H1 (cell line): ENCODE measurements at regions not wholly inside any gene's neighbourhood (a gene's known extent, or its start where the extent isn't known, plus 50 kb on each side); places are given as distances from the start of the nearest gene placed in this dataset.

Experiments
- CTCF ChIA-PET: fragments of 300-600 bp; sonication (Branson Sonifier 250); formaldehyde crosslinking; loops from one replicate; lab custom pipeline; 2021; ENCODE audit not compliant: partially characterized antibody; lab: Charles Lee
- POLR2A ChIA-PET: fragments of 300-600 bp; sonication (Branson Sonifier 250); formaldehyde crosslinking; loops from one replicate; lab custom pipeline; 2021; ENCODE audit warnings: inconsistent platforms; ENCODE audit not compliant: partially characterized antibody; lab: Charles Lee
- DNase-seq, 2 experiments: peaks; one replicate each; pipeline versions ENCODE4 v3.0.0 to v3.0.0-alpha.2; 2010 to 2022; ENCODE audit warnings: low spot score in 2 of 2, low read depth in 1 of 2, mixed read lengths in 1 of 2
- FAIRE-seq: peaks from 2 replicates; lab custom pipeline; 2011; peaks lifted over from hg19 to GRCh38; lab: Jason Lieb, UNC
- H2AFZ ChIP-seq: 2 replicates; pipeline ENCODE4 v1.8.1; 2012; ENCODE audit warnings: low read length, inconsistent platforms
- H2AK5ac ChIP-seq: 2 replicates; pipeline ENCODE4 v1.6.1; 2013; ENCODE audit warnings: low read depth, low read length
- H2BK120ac ChIP-seq: replicated peaks from 2 replicates; pipeline ENCODE3; 2013; ENCODE audit warnings: low read depth, low read length, inconsistent platforms
- H2BK12ac ChIP-seq: 2 replicates; pipeline ENCODE4 v1.6.1; 2013; ENCODE audit warnings: low read depth, low read length
- H2BK15ac ChIP-seq: 2 replicates; pipeline ENCODE4 v1.6.1; 2013; ENCODE audit warnings: low read length
- H2BK20ac ChIP-seq: 2 replicates; pipeline ENCODE4 v1.6.1; 2013; ENCODE audit warnings: low read length
- H2BK5ac ChIP-seq: 2 replicates; pipeline ENCODE4 v1.6.1; 2013; ENCODE audit warnings: low read depth, low read length
- H3K14ac ChIP-seq: 2 replicates; pipeline ENCODE4 v1.6.1; 2013; ENCODE audit warnings: inconsistent platforms; ENCODE audit not compliant: insufficient read length
- H3K18ac ChIP-seq: 2 replicates; pipeline ENCODE4 v1.6.1; 2013; ENCODE audit warnings: low read length; ENCODE audit errors: extremely low read depth
- H3K23ac ChIP-seq: 2 replicates; pipeline ENCODE4 v1.6.1; 2013; ENCODE audit warnings: inconsistent platforms; ENCODE audit not compliant: insufficient read length
- H3K23me2 ChIP-seq: 2 replicates; pipeline ENCODE4 v1.6.1; 2013; ENCODE audit warnings: low read depth, low read length
- H3K27ac ChIP-seq: 2 replicates; pipeline ENCODE4 v1.6.1; 2011; ENCODE audit warnings: low read depth, low read length, inconsistent platforms
- H3K27me3 ChIP-seq, 4 experiments: replicated peaks in 1 of 4; 1 replicate in 1 of 4; 2 replicates in 3 of 4; pipeline versions ENCODE4 v1.6.1 to v1.8.1; 2011 to 2013; ENCODE audit warnings: low read length in 3 of 4, mild to moderate bottlenecking in 3 of 4, inconsistent platforms in 2 of 4, mixed read lengths in 2 of 4, moderate library complexity in 1 of 4; ENCODE audit not compliant: control insufficient read depth in 3 of 4, insufficient read depth in 3 of 4; ENCODE audit errors: extremely low read depth in 1 of 4
- H3K36me3 ChIP-seq, 4 experiments: 2 replicates each; pipeline versions ENCODE4 v1.6.1 to v1.8.1; 2011 to 2013; ENCODE audit warnings: mild to moderate bottlenecking in 4 of 4, low read length in 3 of 4, moderate library complexity in 2 of 4, control low read depth in 1 of 4, inconsistent platforms in 1 of 4; ENCODE audit not compliant: insufficient read depth in 4 of 4, control insufficient read depth in 2 of 4
- H3K4ac ChIP-seq: replicated peaks from 2 replicates; pipeline ENCODE3; 2013; ENCODE audit warnings: low read length, low read depth, mixed read lengths, inconsistent platforms; ENCODE audit not compliant: insufficient read length
- H3K4me1 ChIP-seq, 4 experiments: replicated peaks in 1 of 4; 1 replicate in 1 of 4; 2 replicates in 3 of 4; pipeline versions ENCODE4 v1.6.1 to v1.8.1; 2011 to 2013; ENCODE audit warnings: low read length in 3 of 4, inconsistent platforms in 2 of 4, mixed read lengths in 1 of 4; ENCODE audit not compliant: insufficient read depth in 4 of 4, control insufficient read depth in 3 of 4
- H3K4me2 ChIP-seq, 2 experiments: 2 replicates each; pipeline versions ENCODE4 v1.6.1 to v1.8.1; 2011 to 2013; ENCODE audit warnings: low read depth in 2 of 2, low read length in 2 of 2, control low read depth in 1 of 2, inconsistent platforms in 1 of 2, mild to moderate bottlenecking in 1 of 2; ENCODE audit not compliant: insufficient read depth in 1 of 2
- H3K4me3 ChIP-seq, 4 experiments: fragments of 200-600, 300-600 bp in 1 of 4; sonication (generic), shearing (Covaris generic), sonication (Bioruptor Twin) in 1 of 4; 2 replicates each; pipeline versions ENCODE4 v1.5.1 to v1.8.1; 2011 to 2016; ENCODE audit warnings: low read length in 4 of 4, low read depth in 3 of 4, control low read depth in 2 of 4, inconsistent platforms in 2 of 4, mild to moderate bottlenecking in 2 of 4, mixed read lengths in 1 of 4, moderate library complexity in 1 of 4; ENCODE audit not compliant: insufficient read depth in 2 of 4; ENCODE audit errors: extremely low read depth in 1 of 4
- H3K56ac ChIP-seq: replicated peaks from 2 replicates; pipeline ENCODE3; 2013; ENCODE audit warnings: low read depth, mild to moderate bottlenecking, mixed read lengths, low read length, inconsistent platforms; ENCODE audit not compliant: insufficient read length
- H3K79me1 ChIP-seq: 2 replicates; pipeline ENCODE4 v1.6.1; 2013; ENCODE audit warnings: low read depth, low read length, control low read depth
- H3K79me2 ChIP-seq, 2 experiments: 2 replicates each; pipeline versions ENCODE4 v1.6.1 to v1.8.1; 2012 to 2013; ENCODE audit warnings: low read length in 2 of 2, mild to moderate bottlenecking in 2 of 2, inconsistent platforms in 1 of 2; ENCODE audit not compliant: insufficient read depth in 2 of 2, control insufficient read depth in 1 of 2
- H3K9ac ChIP-seq, 4 experiments: replicated peaks in 1 of 4; 1 replicate in 1 of 4; 2 replicates in 3 of 4; pipeline versions ENCODE4 v1.6.1 to v1.8.1; 2011 to 2013; ENCODE audit warnings: low read depth in 3 of 4, low read length in 3 of 4, control low read depth in 2 of 4, mild to moderate bottlenecking in 2 of 4, moderate library complexity in 2 of 4, inconsistent platforms in 1 of 4; ENCODE audit errors: extremely low read depth in 1 of 4
- H3K9me3 ChIP-seq, 2 experiments: 2 replicates each; pipeline versions ENCODE4 v1.6.1 to v1.8.1; 2012 to 2013; ENCODE audit warnings: mild to moderate bottlenecking in 2 of 2, moderate library complexity in 2 of 2, control low read depth in 1 of 2, inconsistent platforms in 1 of 2, low read depth in 1 of 2, low read length in 1 of 2, mixed read lengths in 1 of 2; ENCODE audit not compliant: insufficient read depth in 2 of 2
- H4K20me1 ChIP-seq, 2 experiments: replicated peaks in 1 of 2; 2 replicates each; pipeline versions ENCODE3 to v1.8.1; 2011 to 2013; ENCODE audit warnings: inconsistent platforms in 2 of 2, low read length in 2 of 2, mild to moderate bottlenecking in 1 of 2; ENCODE audit not compliant: insufficient read depth in 2 of 2, control insufficient read depth in 1 of 2
- H4K5ac ChIP-seq: 2 replicates; pipeline ENCODE4 v1.6.1; 2013; ENCODE audit warnings: low read length, low read depth, mixed read lengths, inconsistent platforms; ENCODE audit not compliant: insufficient read length
- H4K8ac ChIP-seq: 2 replicates; pipeline ENCODE4 v1.8.0; 2013; ENCODE audit warnings: mild to moderate bottlenecking, moderate library complexity, low read length, inconsistent platforms; ENCODE audit not compliant: insufficient read depth; ENCODE audit errors: extremely low read depth
- H4K91ac ChIP-seq: replicated peaks from 2 replicates; pipeline ENCODE3; 2013; ENCODE audit warnings: low read length, mixed read lengths, inconsistent platforms; ENCODE audit not compliant: insufficient read length
- NRF1 ChIP-seq: IDR thresholded peaks from 2 replicates; pipeline ENCODE4 v1.6.1; 2011; ENCODE audit warnings: mild to moderate bottlenecking, low read depth, low read length, improper control_type of control experiment
- RAD21 ChIP-seq, 2 experiments: IDR thresholded peaks in 1 of 2; conservative IDR thresholded peaks in 1 of 2; 2 replicates each; pipeline ENCODE4 v1.6.1; 2011; ENCODE audit warnings: low read depth in 2 of 2, low read length in 2 of 2, improper control_type of control experiment in 1 of 2, inconsistent platforms in 1 of 2, mild to moderate bottlenecking in 1 of 2, moderate library complexity in 1 of 2
- WGBS, 2 experiments: shearing (Covaris generic) in 1 of 2; methylation state at CpG; one replicate each; pipeline versions ENCODE4 v1.1.6 to v1.1.7; 2013 to 2015; ENCODE audit warnings: low lambda C conversion rate in 2 of 2, mixed read lengths in 2 of 2, inconsistent platforms in 1 of 2, low coverage in 1 of 2, missing lambda C conversion rate in 1 of 2; ENCODE audit not compliant: insufficient replicate concordance in 2 of 2, insufficient coverage in 1 of 2, insufficient read length in 1 of 2; ENCODE audit errors: extremely low coverage in 1 of 2, missing lambda C conversion rate in 1 of 2; 5-methylcytosine and 5-hydroxymethylcytosine counted together
- TF ChIP-seq, protein P1 (sequence below), 3 experiments: IDR thresholded peaks; 1 replicate in 2 of 3; 2 replicates in 1 of 3; pipeline versions ENCODE4 v1.5.1 to v1.6.1; 2011; ENCODE audit warnings: low read length in 3 of 3, mild to moderate bottlenecking in 3 of 3, inconsistent platforms in 2 of 3, low read depth in 1 of 3, moderate library complexity in 1 of 3; ENCODE audit not compliant: insufficient read depth in 1 of 3; ENCODE audit errors: control extremely low read depth in 1 of 3

DNA sequence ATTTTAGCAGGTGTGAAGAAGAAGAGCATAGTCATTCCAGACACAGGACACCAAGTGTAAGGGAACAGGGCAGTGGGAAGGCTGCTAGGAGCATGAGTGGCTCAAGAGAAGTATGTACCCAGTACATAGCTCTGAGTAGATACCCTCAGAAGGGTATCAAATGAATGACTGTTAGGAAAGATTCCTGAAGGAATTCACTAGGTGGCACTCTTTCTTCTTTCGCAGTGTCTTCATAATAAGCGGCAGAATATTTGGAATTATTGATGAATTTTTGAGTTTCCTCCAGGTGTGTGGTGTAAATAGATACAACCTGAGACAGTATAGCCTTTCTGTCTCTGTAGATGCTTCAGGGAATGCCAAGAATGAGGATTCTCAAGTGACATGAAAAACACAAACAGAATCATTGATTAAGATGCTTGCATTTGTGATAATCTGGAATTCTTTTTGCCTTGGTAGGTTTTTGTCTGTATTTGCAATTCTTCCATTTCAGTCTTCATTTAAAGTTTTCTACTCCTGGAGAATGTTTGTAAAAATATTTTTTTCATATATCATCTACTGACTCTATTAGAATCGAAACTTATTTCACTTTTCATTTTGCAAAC, 264.3 kb upstream of the RIMS1 start:
- WGBS, 2 experiments: 63% methylated on average over 3 of the region's 3 CpGs; no CpG with 5 or more reads in 1 of the 2 experiments
- H4K5ac ChIP-seq: no peak overlapping the region
- no peaks in the 10 kb centered on the region for H3K79me1 ChIP-seq
- H3K4me3 ChIP-seq: no peak overlapping the region
- H2BK5ac ChIP-seq: no peak overlapping the region
- TF ChIP-seq, protein P1, sequence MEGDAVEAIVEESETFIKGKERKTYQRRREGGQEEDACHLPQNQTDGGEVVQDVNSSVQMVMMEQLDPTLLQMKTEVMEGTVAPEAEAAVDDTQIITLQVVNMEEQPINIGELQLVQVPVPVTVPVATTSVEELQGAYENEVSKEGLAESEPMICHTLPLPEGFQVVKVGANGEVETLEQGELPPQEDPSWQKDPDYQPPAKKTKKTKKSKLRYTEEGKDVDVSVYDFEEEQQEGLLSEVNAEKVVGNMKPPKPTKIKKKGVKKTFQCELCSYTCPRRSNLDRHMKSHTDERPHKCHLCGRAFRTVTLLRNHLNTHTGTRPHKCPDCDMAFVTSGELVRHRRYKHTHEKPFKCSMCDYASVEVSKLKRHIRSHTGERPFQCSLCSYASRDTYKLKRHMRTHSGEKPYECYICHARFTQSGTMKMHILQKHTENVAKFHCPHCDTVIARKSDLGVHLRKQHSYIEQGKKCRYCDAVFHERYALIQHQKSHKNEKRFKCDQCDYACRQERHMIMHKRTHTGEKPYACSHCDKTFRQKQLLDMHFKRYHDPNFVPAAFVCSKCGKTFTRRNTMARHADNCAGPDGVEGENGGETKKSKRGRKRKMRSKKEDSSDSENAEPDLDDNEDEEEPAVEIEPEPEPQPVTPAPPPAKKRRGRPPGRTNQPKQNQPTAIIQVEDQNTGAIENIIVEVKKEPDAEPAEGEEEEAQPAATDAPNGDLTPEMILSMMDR (IDR thresholded peaks at IDR 0.05; ENCODE audit: control extremely low read depth in 1 of 3, insufficient read depth in 1 of 3, low read depth in 1 of 3, low read length in 3 of 3): peak in 2 of 3 experiments; percentile 35 to 62; a peak in 2 of 4 replicates
- TF ChIP-seq NRF1 (no peak), RAD21 (IDR thresholded peaks at IDR 0.05 in 1 of 2, conservative IDR thresholded peaks at IDR 0.05 in 1 of 2; ENCODE audit: low read depth in 2 of 2, low read length in 2 of 2) (peak; percentile 68 to 73)
- peaks cover 12 to 20% of the 10 kb centered on the region in 2 experiments for H3K9me3 ChIP-seq
- H3K18ac ChIP-seq: no peak overlapping the region
- no peak overlapping the region for H2BK12ac ChIP-seq
- CTCF ChIA-PET: interaction anchor here (0.7 to 2.5 kb wide), 11 partner anchors 11 to 1588 kb away, joined by 3 to 7 read pairs (median 3); no protein-coding TSS in a partner anchor
- H3K4ac ChIP-seq: no peak overlapping the region
- no peak overlapping the region for H2AFZ ChIP-seq
- H3K27me3 ChIP-seq: no peaks in the 10 kb centered on the region
- no peaks in the 10 kb centered on the region for H4K20me1 ChIP-seq
- no peak overlapping the region for H3K56ac ChIP-seq
- H3K36me3 ChIP-seq: peaks cover 0 to 3% (median 0%) of the 10 kb centered on the region in 4 experiments; a peak in 2 of 8 replicates
- H2AK5ac ChIP-seq: no peak overlapping the region
- DNase-seq (no peak), FAIRE-seq (peak; percentile 28)
- H3K27ac ChIP-seq: no peak overlapping the region
- no peak overlapping the region for H4K91ac ChIP-seq
- H3K79me2 ChIP-seq: no peaks in the 10 kb centered on the region
- no peak overlapping the region for H3K4me2 ChIP-seq
- no peak overlapping the region for H3K14ac ChIP-seq
- H2BK120ac ChIP-seq: no peak overlapping the region
- no peak overlapping the region for H2BK15ac ChIP-seq
- H3K4me1 ChIP-seq: no peaks in the 10 kb centered on the region
- H3K23ac ChIP-seq: no peak overlapping the region
- POLR2A ChIA-PET: no interaction called here
- no peak overlapping the region for H4K8ac ChIP-seq
- no peak overlapping the region for H3K9ac ChIP-seq
- no peaks in the 10 kb centered on the region for H3K23me2 ChIP-seq
- H2BK20ac ChIP-seq: no peak overlapping the region
